HepG2 (cell line): ENCODE measurements at regions not wholly inside any gene's neighbourhood (a gene's known extent, or its start where the extent isn't known, plus 50 kb on each side); places are given as distances from the start of the nearest gene placed in this dataset.

ENCODE experiments used
- ATAC-seq: fragments of 200-7000 bp; cut with Tn5 transposase; 3 replicates; pipeline ENCODE4 v1.9.1; 2020; ENCODE audit warnings: mild to moderate bottlenecking, moderate library complexity
- BruUV-seq: library from RNA; stranded (reverse); fragments of 400-500 nt; replicated peaks from 2 replicates; lab custom pipeline; 2021; lab: Mats Ljungman, UMichigan
- CTCF ChIA-PET: fragments of 300-600 bp; formaldehyde crosslinking; extraction: SDS; loops from one replicate; lab custom pipeline; 2021; ENCODE audit warnings: low total read pairs, inconsistent platforms, low intra/inter-chr PET ratio; lab: Yijun Ruan, JAX
- POLR2A ChIA-PET: fragments of 350-600 bp; sonication (Branson Sonifier 250); formaldehyde crosslinking; loops from one replicate; lab custom pipeline; 2020; ENCODE audit warnings: antibody characterized with exemption, inconsistent platforms; lab: Yijun Ruan, JAX
- DNase-seq: peaks from one replicate; pipeline ENCODE4 v3.0.0-alpha.2; 2015; ENCODE audit warnings: low spot score
- FAIRE-seq: peaks from 3 replicates; lab custom pipeline; 2011; peaks lifted over from hg19 to GRCh38; lab: Jason Lieb, UNC
- H2AFZ ChIP-seq: one replicate; pipeline ENCODE4 v1.6.1; 2011; ENCODE audit warnings: low read length, inconsistent platforms
- H3K27ac ChIP-seq: fragments of 300-600 bp; 3 replicates; pipeline ENCODE4 v1.8.0; 2011; ENCODE audit warnings: mixed run types, mild to moderate bottlenecking, mixed read lengths, low read length, inconsistent platforms; ENCODE audit not compliant: insufficient read depth; ENCODE audit errors: extremely low read length
- H3K27me3 ChIP-seq, 2 experiments: fragments of 200-600 bp in 1 of 2; 2 replicates in 1 of 2; 3 replicates in 1 of 2; pipeline versions ENCODE4 v1.6.0 to v1.8.0; 2011; ENCODE audit warnings: low read length in 2 of 2, mild to moderate bottlenecking in 2 of 2, moderate library complexity in 2 of 2, inconsistent platforms in 1 of 2; ENCODE audit not compliant: insufficient read depth in 2 of 2, control insufficient read depth in 1 of 2
- H3K36me3 ChIP-seq, 2 experiments: fragments of 200-600 bp in 1 of 2; replicated peaks in 1 of 2; 2 replicates in 1 of 2; 3 replicates in 1 of 2; pipeline versions ENCODE4 v1.5.1 to v1.8.0; 2011; ENCODE audit warnings: low read length in 2 of 2, inconsistent platforms in 1 of 2; ENCODE audit not compliant: insufficient read depth in 2 of 2, control insufficient read depth in 1 of 2
- H3K4me1 ChIP-seq: 2 replicates; pipeline ENCODE4 v1.5.1; 2012; ENCODE audit warnings: low read length, inconsistent platforms; ENCODE audit not compliant: insufficient read depth
- H3K4me2 ChIP-seq: 2 replicates; pipeline ENCODE4 v1.6.0; 2011; ENCODE audit warnings: low read depth, low read length, inconsistent platforms
- H3K4me3 ChIP-seq, 3 experiments: fragments of 200-600 bp in 1 of 3; sonication (generic), shearing (Covaris generic) in 1 of 3; replicated peaks in 1 of 3; 2 replicates each; pipeline ENCODE4 v1.5.1; 2011 to 2016; ENCODE audit warnings: low read length in 3 of 3, inconsistent platforms in 2 of 3, low read depth in 2 of 3, mild to moderate bottlenecking in 2 of 3, control low read depth in 1 of 3, mixed read lengths in 1 of 3; ENCODE audit not compliant: insufficient read depth in 1 of 3
- H3K79me2 ChIP-seq: one replicate; pipeline ENCODE4 v1.6.1; 2011; ENCODE audit warnings: low read length, inconsistent platforms; ENCODE audit not compliant: insufficient read depth
- H3K9ac ChIP-seq: 2 replicates; pipeline ENCODE4 v1.6.0; 2011; ENCODE audit warnings: mild to moderate bottlenecking, low read depth, low read length, inconsistent platforms; ENCODE audit not compliant: insufficient read depth
- H3K9me3 ChIP-seq: 2 replicates; pipeline ENCODE4 v1.5.1; 2012; ENCODE audit warnings: mild to moderate bottlenecking, low read length
- H4K20me1 ChIP-seq: 2 replicates; pipeline ENCODE4 v1.6.0; 2011; ENCODE audit warnings: inconsistent platforms, mild to moderate bottlenecking, low read length, moderate library complexity; ENCODE audit not compliant: insufficient read depth
- CAMTA2 ChIP-seq: sonication (generic); formaldehyde crosslinking; IDR thresholded peaks from 2 replicates; pipeline ENCODE4 v1.4.0; 2020; ENCODE audit warnings: mild to moderate bottlenecking, missing genetic modification reagents, borderline replicate concordance
- FLYWCH1 ChIP-seq: sonication (generic); formaldehyde crosslinking; IDR thresholded peaks from 2 replicates; pipeline ENCODE4 v1.8.1; 2023; ENCODE audit warnings: mild to moderate bottlenecking, missing genetic modification reagents
- HOXA3 ChIP-seq: sonication (generic); formaldehyde crosslinking; IDR thresholded peaks from 2 replicates; pipeline ENCODE4 v1.5.0; 2020; ENCODE audit warnings: missing genetic modification reagents
- HOXD1 ChIP-seq: sonication (generic); formaldehyde crosslinking; IDR thresholded peaks from 2 replicates; pipeline ENCODE4 v1.5.0; 2020; ENCODE audit warnings: missing genetic modification reagents
- KAT2B ChIP-seq: fragments of 150-350 bp; IDR thresholded peaks from 2 replicates; pipeline ENCODE4 v1.6.1; 2014; ENCODE audit warnings: low read depth, low read length, borderline replicate concordance
- MAF1 ChIP-seq: sonication (generic); formaldehyde crosslinking; IDR thresholded peaks from 2 replicates; pipeline ENCODE4 v1.5.0; 2020; ENCODE audit warnings: missing genetic modification reagents, borderline replicate concordance
- NFKB2 ChIP-seq: sonication (generic); formaldehyde crosslinking; IDR thresholded peaks from 2 replicates; pipeline ENCODE4 v1.4.0; 2020; ENCODE audit warnings: missing genetic modification reagents, borderline replicate concordance
- PAX8 ChIP-seq: sonication (generic); formaldehyde crosslinking; IDR thresholded peaks from 2 replicates; pipeline ENCODE4 v1.8.0; 2022; ENCODE audit warnings: mild to moderate bottlenecking, missing genetic modification reagents, borderline replicate concordance
- PHF21A ChIP-seq: sonication (generic); formaldehyde crosslinking; IDR thresholded peaks from 2 replicates; pipeline ENCODE4 v1.5.0; 2020; ENCODE audit warnings: mild to moderate bottlenecking, missing genetic modification reagents
- SMARCC2 ChIP-seq: fragments of 450-650 bp; IDR thresholded peaks from 2 replicates; pipeline ENCODE4 v1.6.1; 2017; ENCODE audit warnings: antibody characterized with exemption, mild to moderate bottlenecking
- SOX6 ChIP-seq, 2 experiments: fragments of 450-650 bp in 1 of 2; sonication (generic) in 1 of 2; formaldehyde crosslinking in 1 of 2; IDR thresholded peaks; 2 replicates each; pipeline versions ENCODE4 v1.4.0 to v1.6.1; 2017 to 2020; ENCODE audit warnings: antibody characterized with exemption in 1 of 2, mild to moderate bottlenecking in 1 of 2, missing genetic modification reagents in 1 of 2
- TBX2 ChIP-seq: sonication (generic); formaldehyde crosslinking; IDR thresholded peaks from 2 replicates; pipeline ENCODE4 v1.5.0; 2020; ENCODE audit warnings: missing genetic modification reagents, mild to moderate bottlenecking, borderline replicate concordance
- THAP7 ChIP-seq: sonication (generic); formaldehyde crosslinking; IDR thresholded peaks from 2 replicates; pipeline ENCODE4 v1.8.1; 2023; ENCODE audit warnings: mild to moderate bottlenecking, missing genetic modification reagents
- ZFP90 ChIP-seq: sonication (generic); formaldehyde crosslinking; IDR thresholded peaks from 2 replicates; pipeline ENCODE4 v1.8.0; 2022; ENCODE audit warnings: missing genetic modification reagents, mild to moderate bottlenecking, inconsistent platforms, borderline replicate concordance
- ZNF282 ChIP-seq: fragments of 450-650 bp; IDR thresholded peaks from 2 replicates; pipeline ENCODE4 v1.6.1; 2018; ENCODE audit not compliant: partially characterized antibody
- ZNF3 ChIP-seq: IDR thresholded peaks from 2 replicates; pipeline ENCODE4 v1.7.0; 2017; ENCODE audit warnings: inconsistent platforms
- ZNF615 ChIP-seq: sonication (generic); formaldehyde crosslinking; IDR thresholded peaks from 2 replicates; pipeline ENCODE4 v1.5.0; 2020; ENCODE audit warnings: mild to moderate bottlenecking, missing genetic modification reagents, borderline replicate concordance
- ZNF660 ChIP-seq: sonication (generic); formaldehyde crosslinking; IDR thresholded peaks from 2 replicates; pipeline ENCODE4 v1.5.1; 2020; ENCODE audit warnings: mild to moderate bottlenecking, low read depth, missing genetic modification reagents, borderline replicate concordance
- ZNF674 ChIP-seq: sonication (generic); formaldehyde crosslinking; IDR thresholded peaks from 2 replicates; pipeline ENCODE4 v1.5.0; 2020; ENCODE audit warnings: low read depth, mild to moderate bottlenecking, missing genetic modification reagents
- ZNF761 ChIP-seq: sonication (generic); formaldehyde crosslinking; conservative IDR thresholded peaks from 2 replicates; pipeline ENCODE4 v1.4.0; 2020; ENCODE audit warnings: mild to moderate bottlenecking, missing genetic modification reagents
- ZSCAN12 ChIP-seq: sonication (generic); formaldehyde crosslinking; IDR thresholded peaks from 2 replicates; pipeline ENCODE4 v1.9.0; 2021; ENCODE audit warnings: mild to moderate bottlenecking, missing genetic modification reagents
- WGBS: methylation state at CpG from one replicate; pipeline ENCODE4 v1.1.6; 2017; ENCODE audit warnings: low lambda C conversion rate; 5-methylcytosine and 5-hydroxymethylcytosine counted together
- in situ Hi-C: cut with HindIII; loops from 2 replicates; pipeline ENCODE4 v1.10.0; 2017; ENCODE audit warnings: low pct_unique_long_range_greater_than_20kb; ENCODE audit not compliant: extremely low pct_ligation_motif_present
- intact Hi-C: fragments of 100-400 bp; cut with micrococcal nuclease; formaldehyde crosslinking; loops from one replicate; pipeline ENCODE4 v1.10.0; 2022; ENCODE audit not compliant: unreplicated experiment
- TF ChIP-seq, protein P1 (sequence below): sonication (generic); formaldehyde crosslinking; IDR thresholded peaks from 2 replicates; pipeline ENCODE4 v1.8.0; 2022; ENCODE audit warnings: low read depth, missing genetic modification reagents

GRCh38 chr12:46480724-46481123, 108.2 kb upstream of the SLC38A2 start:
- POLR2A ChIA-PET: interaction anchor here (1.2 kb wide), 1 partner anchor 109 kb away, joined by 3 read pairs; no protein-coding TSS in a partner anchor

DNA sequence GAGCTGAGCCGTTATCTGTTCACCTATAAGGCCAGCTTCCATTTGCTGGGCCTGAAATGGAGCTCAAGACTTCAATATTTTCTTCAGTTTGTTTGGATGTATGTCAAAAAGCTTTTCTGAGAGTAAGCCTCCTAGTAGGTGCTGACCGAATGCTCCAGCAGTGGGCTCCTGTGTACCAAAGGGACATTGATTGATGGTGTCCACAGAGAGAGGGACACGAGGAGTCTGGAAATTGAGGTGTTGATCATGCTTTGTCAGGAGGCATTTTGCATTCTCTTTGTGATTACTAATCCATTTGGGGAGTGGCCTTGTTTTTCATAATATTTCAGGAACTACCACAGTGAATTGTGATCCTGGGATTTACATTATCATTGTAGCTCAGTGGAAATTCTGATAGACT, 107.7 kb upstream of the SLC38A2 start:
- intact Hi-C loops: no loop called here
- TF ChIP-seq ZNF3: no peak
- TF ChIP-seq ZNF674: no peak
- TF ChIP-seq NFKB2 (CRISPR knock-in tag): no peak
- no peak for TF ChIP-seq SMARCC2
- TF ChIP-seq ZNF761 (CRISPR knock-in tag): no peak
- no peak for TF ChIP-seq ZSCAN12 (CRISPR knock-in tag)
- TF ChIP-seq HOXD1 (CRISPR knock-in tag): no peak
- no peak for TF ChIP-seq MAF1 (CRISPR knock-in tag)
- no peak for TF ChIP-seq PAX8 (CRISPR knock-in tag)
- TF ChIP-seq ZNF282: no peak
- TF ChIP-seq PHF21A (CRISPR knock-in tag): no peak
- TF ChIP-seq TBX2 (CRISPR knock-in tag): no peak
- TF ChIP-seq, protein P1, sequence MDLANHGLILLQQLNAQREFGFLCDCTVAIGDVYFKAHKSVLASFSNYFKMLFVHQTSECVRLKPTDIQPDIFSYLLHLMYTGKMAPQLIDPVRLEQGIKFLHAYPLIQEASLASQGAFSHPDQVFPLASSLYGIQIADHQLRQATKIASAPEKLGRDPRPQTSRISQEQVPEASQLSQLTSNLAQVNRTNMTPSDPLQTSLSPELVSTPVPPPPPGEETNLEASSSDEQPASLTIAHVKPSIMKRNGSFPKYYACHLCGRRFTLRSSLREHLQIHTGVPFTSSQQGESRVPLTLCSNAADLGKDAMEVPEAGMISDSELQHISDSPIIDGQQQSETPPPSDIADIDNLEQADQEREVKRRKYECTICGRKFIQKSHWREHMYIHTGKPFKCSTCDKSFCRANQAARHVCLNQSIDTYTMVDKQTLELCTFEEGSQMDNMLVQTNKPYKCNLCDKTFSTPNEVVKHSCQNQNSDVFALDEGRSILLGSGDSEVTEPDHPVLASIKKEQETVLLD (CRISPR knock-in tag): no peak
- no peak for TF ChIP-seq CAMTA2
- no peak for TF ChIP-seq HOXA3 (CRISPR knock-in tag)
- no peak for TF ChIP-seq ZNF660

More at GRCh38 chr12:46480724-46481123, 108.2 kb upstream of the SLC38A2 start:
- Histone ChIP-seq H3K27me3 (no peaks in the 10 kb centered on the region), H4K20me1 (no peaks in the 10 kb centered on the region), H3K36me3 (no peaks in the 10 kb centered on the region), H2AFZ (no peak overlapping the region), H3K27ac (no peak overlapping the region), H3K4me3 (no peak overlapping the region)
- intact Hi-C loops (no loop called here), in situ Hi-C loops (no loop called here)
- ATAC-seq (no peak), FAIRE-seq (no peak), DNase-seq (no peak)
- BruUV-seq: no TSS peak
- CTCF ChIA-PET: no interaction called here
- 100% methylated on average over 1 of the region's 1 CpG for WGBS
- no peak for TF ChIP-seq ZNF615 (CRISPR knock-in tag)
- no peak for TF ChIP-seq KAT2B
- no peak for TF ChIP-seq ZFP90
- no peak for TF ChIP-seq SOX6 (IDR thresholded peaks at IDR 0.05)
- no peak for TF ChIP-seq SOX6 (CRISPR knock-in tag; IDR thresholded peaks at IDR 0.05)
- TF ChIP-seq THAP7 (CRISPR knock-in tag): no peak
- no peak for TF ChIP-seq FLYWCH1 (CRISPR knock-in tag)
- TF ChIP-seq, all 625 proteins: peak for 0
- no peaks in the 10 kb centered on the region for H3K9me3 ChIP-seq
- H3K9ac ChIP-seq: no peak overlapping the region
- no peak overlapping the region for H3K4me2 ChIP-seq
- H3K79me2 ChIP-seq: no peaks in the 10 kb centered on the region
- H3K4me1 ChIP-seq: peaks cover 85% of the 10 kb centered on the region

More for the DNA sequence above, 107.7 kb upstream of the SLC38A2 start:
- no peaks in the 10 kb centered on the region for H3K79me2 ChIP-seq
- no peaks in the 10 kb centered on the region for H3K9me3 ChIP-seq
- DNase-seq: no peak
- H2AFZ ChIP-seq: no peak overlapping the region
- no peak overlapping the region for H3K4me3 ChIP-seq
- H3K36me3 ChIP-seq: no peaks in the 10 kb centered on the region
- FAIRE-seq: no peak
- ChIA-PET POLR2A (interaction anchor here (1.2 kb wide), 1 partner anchor 108 kb away, joined by 3 read pairs; no protein-coding TSS in a partner anchor), CTCF (no interaction called here)
- no peak for ATAC-seq
- H3K4me1 ChIP-seq: peaks cover 85% of the 10 kb centered on the region
- no peak overlapping the region for H3K27ac ChIP-seq
- in situ Hi-C loops: no loop called here
- BruUV-seq: no TSS peak
- H3K9ac ChIP-seq: no peak overlapping the region
- no peak overlapping the region for H3K4me2 ChIP-seq
- 97% methylated on average over 3 of the region's 3 CpGs for whole genome bisulfite sequencing
- no peaks in the 10 kb centered on the region for H3K27me3 ChIP-seq
- H4K20me1 ChIP-seq: no peaks in the 10 kb centered on the region
